Putamen (tissue), 1 donor: ENCODE measurements at regions not wholly inside any gene's neighbourhood (a gene's known extent, or its start where the extent isn't known, plus 50 kb on each side); places are given as distances from the start of the nearest gene placed in this dataset.
"Not testable (repeated sequence)": the region's sequence is repeated elsewhere in the genome, so short reads cannot be mapped to it uniquely, and the experiment has no call there.

Experiments used
- DNase-seq: peaks from one replicate; pipeline ENCODE4 v3.0.0-alpha.2; 2016; ENCODE audit warnings: low spot score

DNA sequence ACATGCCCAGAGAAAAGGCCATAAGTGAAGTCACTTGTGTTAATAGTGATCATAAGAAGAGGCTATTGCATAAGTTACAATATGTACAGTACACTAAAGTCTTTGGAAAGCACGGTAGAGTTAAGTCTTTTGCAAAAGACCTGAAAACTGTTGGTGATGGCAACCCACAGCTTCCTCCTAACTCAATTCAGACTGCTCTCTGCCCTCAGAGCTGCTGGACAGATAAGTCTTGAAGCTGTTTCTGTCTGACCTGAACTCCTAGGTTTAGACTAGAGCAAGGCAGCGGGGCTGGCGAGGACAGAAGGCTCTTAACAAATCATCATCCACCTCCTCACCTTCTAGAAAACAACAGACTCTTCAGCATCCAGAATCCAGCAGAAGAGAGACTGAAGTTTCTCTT, 125.4 kb downstream of the CD24 start:
- DNase-seq, result no peak

DNA sequence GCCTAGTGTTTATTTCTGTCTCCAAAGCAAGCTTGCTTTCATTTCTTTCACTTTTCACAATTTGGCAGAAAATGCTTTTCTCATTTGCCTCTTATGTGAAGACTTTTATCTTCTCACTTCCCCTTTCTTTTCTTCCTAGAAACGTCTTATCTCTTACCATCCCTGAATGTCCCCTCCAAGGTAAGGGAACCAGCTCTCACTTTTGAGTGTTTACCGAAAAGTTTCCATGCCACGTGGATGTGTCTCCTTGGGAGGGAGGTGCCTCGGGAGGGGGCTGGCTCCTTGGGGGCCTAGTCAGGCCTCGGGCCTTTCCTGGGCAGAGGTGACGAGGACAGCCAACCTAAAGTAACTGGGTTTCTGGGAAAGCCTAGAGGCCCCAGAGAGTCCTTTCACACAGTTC, 127.4 kb downstream of the CD24 start:
- DNase-seq, result no peak

DNA sequence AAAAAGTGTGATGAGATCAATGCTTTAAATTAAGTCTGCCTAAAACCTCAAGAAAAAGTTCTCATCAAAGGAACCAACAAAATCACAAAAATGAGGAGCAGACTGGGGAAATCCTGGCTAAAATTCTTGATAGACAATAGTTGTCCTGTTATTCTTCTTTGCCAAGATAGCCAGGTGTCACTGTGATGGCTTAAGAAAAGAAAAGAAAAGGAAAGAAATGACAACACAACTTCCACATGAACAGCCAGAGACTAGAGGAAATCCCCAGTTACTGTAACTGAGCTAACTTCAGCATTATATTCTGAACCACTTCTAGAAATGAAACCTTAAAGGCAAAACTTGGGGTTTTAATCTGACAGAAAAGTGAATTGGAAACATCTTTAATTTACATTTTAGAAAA, 129.6 kb downstream of the CD24 start:
- DNase-seq, result no peak

DNA sequence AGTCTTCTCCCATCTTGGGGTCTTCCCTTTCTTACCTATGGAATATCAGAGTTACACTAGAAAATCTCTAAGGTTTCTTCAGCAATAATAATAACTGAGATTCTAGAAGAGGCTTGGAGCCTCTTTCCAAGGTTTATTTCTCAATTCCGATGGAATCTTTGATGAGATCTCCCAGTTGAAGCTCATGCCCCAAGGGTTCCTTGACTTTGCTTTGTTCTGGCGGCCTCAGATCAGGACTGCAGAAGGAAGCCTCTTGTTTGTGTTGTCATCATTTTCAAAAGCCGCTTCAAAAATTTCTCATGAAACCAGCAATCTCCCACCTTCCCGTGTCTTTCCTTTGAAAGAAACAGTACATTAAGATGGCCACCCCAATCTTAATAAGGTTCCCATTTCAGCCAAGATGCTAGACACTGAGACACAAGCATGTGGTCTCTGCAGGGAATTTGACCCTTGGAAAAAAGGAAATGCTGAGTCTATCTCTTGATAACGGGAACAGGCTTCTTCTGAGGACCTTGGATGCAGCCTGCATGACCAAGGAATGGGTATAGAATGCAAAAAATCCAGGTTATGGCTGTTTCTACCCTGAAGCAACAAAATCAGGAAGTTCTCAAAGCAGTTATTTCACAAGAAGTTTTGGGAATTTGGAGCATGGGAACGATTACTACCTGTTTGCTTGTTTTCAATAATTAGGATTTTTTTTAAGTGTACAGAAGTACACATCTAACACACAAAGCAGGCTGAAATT, 141.6 kb downstream of the CD24 start:
- no peak for DNase-seq

DNA sequence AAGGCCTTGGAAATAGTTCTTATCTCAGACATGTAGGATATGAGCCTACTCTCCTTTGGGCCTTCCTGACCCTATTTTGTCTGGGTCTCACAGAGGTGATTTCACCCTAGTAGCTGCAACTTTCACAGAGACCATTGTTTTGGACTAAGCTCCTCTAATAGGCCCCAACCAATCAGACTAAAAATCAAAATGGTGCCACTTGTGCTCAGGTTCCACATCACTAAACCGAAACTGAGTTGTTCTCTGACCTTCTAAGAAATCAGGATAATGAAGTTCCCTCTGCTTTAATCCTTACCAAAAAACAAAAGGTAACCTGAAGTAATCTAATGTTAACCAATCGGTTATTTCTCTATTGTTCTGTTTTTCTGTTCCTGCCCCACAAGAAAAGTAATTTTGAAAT, 143.6 kb downstream of the CD24 start:
- no peak for DNase-seq

DNA sequence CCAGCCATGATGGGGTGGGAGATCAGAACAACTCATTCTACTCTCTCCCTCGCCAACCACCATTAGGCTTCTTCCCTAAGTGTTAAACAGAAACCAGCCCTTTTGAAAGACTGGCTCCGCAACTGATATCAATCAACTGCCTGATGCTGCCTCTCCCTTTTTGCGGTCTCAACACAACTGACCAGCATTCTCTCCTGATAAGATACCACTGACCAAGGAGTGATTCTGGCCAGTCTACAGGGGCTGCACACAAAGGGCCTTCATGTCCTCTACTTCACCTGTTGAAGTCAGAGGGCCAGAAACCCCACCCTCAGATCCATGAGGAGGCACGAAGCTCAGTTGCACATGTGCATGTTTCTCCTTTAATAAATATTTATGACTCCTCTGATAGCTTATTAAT, 145.1 kb downstream of the CD24 start:
- DNase-seq, result no peak

DNA sequence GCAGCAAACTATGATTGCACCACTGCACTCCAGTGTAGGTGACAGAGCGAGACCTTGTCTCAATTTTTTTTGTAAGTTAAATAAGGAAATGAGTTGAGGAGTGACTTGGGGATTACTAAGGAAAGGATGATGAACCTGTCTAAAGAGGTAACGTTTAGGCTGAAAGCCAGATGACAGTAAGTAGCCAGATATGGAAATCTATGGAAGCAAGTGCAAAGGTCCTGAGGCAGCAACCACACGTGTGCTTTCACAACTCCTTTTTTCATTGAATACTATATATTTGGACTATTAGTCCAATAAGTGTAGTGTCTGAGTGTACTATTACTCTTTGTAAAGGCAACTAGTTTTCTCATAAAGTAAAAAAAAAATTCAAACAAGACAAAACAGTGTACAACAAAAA, 147.4 kb downstream of the CD24 start:
- DNase-seq, result no peak

DNA sequence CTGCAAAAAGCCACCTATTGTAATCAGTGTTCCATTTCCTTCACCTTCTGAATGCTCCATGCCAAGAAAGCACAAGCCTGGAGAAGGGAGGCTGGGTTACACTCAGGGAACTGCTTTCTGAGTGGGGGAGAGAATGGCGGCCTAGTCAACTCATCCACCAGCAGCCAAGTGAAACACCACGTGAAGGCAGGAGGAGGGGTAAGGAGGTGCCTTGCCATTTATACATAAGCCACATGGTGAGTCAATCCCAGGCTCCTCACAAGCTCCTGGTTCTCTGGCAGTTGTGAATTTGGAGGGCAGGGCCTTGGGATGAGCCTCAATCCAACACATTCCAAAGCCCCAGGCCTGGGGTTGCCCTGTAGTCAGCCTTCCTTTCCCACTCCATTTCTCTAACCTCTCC, 149.4 kb downstream of the CD24 start:
- DNase-seq, result no peak

DNA sequence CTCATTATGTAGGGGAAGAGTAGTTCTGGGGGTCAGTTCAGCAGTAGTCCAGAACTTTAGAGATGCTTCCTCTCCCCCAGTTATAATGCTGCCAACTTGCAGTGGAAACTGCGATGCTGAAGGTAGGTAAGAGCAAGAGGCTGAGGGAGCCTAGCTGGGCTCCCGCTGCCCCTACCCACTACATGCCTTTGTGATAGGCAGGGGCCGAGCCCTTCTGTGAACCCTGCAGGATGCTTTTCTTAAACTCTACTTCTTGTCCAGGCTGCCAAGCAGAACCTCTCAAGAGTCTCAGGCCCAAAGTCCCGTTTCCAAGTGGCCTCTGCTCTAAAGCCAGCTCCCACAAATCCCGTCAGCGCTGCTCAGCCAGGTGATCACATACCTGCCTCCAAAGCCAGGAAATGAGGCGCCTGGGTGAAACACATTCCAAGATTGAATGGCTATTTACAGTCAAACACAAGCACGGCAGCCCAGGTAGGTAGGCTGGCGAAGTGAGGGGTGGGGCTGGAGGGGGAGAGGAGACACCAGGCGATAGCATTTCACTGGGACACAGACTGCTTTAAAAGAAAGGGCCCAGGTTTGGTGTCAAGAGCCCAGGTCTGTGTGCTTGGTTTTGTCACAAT, 150.7 kb downstream of the CD24 start:
- no peak for DNase-seq

DNA sequence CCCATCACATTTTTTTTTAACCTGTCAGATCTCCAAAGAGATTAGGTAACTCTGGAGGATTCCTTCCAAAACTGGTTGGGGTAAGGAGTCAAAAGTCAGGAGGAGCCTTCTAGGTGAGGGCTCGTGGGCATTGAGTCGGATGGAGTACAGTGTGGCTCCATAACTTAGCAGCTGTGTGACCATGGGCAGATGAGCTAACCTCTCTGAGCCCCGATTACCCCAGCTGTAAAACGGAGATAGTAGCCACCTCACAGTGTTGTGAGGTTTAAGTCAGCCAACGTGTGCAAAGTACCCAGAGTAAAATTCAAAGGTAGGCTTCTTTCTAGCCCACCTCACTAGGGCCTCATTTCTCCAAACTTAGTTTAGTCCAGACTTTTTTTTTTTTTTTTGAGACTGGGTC, 151.5 kb downstream of the CD24 start:
- DNase-seq, result no peak

DNA sequence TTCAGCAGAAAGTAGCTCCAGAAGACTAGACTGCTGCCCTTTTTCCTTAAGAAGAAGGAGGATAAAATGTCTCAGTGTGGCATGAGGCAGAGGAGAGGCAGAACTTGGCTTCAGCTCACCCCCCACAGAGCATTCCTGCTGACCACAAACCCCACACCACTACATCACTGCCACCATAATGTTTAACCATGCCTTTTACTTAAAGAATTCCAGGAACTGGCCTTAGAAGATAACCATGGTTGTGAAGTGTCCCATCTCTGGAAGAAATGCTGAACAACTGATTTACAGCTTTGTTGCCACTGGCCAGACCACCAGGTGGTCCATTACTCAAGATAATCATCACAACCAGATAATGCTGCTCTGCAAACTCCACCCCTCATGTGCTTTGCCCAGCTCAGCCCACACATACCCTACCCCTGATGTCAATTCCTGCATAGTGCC, 154.1 kb downstream of the CD24 start:
- no peak for DNase-seq

DNA sequence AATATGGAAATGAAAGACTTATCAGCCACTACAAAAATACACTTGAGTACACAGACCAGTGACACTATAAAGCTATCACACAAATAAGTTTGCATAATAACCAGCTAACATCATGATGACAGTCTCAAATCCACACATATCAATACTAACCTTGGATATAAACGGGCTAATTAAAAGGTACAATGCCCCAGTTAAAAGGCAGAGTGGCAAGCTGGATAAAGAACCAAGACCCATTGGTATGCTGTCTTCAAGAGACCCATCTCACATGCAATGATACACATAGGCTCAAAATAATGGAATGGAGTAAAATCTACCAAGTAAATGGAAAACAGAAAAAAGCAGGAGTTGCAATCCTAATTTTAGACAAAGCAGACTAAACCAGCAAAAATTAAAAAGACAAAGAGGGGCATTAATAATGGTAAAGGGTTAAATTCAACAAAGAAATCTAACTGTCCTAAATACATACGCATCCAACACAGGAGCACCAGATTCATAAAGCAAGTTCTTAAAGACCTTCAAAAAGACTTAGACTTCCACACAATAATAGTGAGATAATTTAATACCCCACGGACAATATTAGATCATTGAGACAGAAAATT, 163.3 kb downstream of the CD24 start:
- DNase-seq, result no peak

DNA sequence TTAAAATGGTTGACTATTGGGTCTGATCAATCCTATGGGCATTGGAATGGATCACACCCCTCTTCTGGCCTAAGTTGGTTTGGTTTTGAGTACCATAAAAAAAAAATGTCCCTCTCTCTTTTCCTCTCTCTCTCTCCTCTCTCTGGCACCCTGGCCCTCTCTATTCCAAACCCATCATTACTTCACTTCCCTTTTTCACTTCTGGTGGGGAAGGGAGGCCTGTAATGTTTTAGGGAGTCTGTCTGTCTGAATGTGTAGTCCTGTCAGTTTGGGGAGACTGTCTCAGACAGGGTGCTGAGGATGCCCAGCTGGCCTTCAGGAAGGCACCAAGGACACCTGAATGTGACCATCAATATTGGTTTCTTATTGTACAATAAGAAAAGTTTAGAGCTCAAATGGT, 165.8 kb downstream of the CD24 start:
- no peak for DNase-seq

DNA sequence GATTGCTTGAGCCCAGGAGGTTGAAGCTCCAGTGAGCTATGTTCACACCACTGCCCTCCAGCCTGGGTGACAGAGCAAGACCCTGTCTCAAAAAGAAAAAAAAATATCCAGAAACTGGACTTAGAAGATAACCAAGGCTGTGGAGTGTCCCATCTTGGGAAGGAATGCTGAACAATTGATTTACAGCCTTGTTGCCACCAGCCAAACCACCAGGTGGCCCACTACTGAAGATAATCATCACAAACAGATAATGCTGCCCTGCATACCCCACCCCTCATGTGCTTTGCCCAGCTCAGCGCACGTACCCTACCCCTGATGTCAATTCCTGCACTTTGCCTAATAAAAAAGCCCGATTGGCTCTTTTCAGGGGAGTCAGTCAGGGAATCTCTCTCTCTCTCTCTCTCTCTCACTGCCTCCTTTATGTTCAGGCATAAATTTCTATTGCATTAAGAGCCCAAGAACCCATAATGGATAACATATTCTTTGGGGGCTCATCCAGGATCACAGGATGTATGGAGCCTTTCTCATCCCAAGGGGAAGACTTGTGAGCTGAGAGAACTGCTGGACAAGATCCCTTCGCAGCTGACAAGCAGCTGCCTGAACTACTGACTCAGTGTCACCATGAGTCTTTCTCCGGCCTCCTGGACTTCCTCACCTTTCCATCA, 166.4 kb downstream of the CD24 start:
- DNase-seq, result no peak

DNA sequence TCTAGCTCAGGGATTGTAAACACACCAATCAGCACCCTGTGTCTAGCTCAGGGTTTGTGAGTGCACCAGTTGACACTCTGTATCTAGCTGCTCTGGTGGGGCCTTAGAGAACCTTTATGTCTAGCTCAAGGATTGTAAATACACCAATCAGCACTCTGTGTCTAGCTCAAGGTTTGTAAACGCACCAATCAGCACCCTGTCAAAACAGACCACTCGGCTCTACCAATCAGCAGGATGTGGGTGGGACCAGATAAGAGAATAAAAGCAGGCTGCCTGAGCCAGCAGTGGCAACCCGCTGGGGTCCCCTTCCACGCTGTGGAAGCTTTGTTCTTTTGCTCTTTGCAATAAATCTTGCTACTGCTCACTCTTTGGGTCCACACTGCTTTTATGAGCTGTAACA, 168.3 kb downstream of the CD24 start:
- DNase-seq, result not testable (repeated sequence)

DNA sequence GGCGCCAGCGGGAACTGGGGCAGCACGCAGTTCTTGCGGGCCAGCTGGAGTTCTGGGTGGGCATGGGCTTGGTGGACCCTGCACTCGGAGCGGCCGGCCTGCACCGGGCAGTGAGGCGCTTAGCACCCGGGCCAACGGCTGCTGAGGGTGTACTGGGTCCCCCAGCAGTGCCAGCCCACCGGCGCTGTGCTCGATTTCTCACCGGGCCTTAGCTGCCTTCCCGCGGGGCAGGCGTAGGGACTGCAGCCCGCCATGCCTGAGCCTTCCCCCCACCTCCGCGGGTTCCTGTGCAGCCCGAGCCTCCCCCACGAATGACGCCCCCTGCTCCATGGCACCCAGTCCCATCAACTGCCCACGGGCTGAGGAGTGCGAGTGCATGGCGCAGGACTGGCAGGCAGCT, 168.8 kb downstream of the CD24 start:
- no peak for DNase-seq

DNA sequence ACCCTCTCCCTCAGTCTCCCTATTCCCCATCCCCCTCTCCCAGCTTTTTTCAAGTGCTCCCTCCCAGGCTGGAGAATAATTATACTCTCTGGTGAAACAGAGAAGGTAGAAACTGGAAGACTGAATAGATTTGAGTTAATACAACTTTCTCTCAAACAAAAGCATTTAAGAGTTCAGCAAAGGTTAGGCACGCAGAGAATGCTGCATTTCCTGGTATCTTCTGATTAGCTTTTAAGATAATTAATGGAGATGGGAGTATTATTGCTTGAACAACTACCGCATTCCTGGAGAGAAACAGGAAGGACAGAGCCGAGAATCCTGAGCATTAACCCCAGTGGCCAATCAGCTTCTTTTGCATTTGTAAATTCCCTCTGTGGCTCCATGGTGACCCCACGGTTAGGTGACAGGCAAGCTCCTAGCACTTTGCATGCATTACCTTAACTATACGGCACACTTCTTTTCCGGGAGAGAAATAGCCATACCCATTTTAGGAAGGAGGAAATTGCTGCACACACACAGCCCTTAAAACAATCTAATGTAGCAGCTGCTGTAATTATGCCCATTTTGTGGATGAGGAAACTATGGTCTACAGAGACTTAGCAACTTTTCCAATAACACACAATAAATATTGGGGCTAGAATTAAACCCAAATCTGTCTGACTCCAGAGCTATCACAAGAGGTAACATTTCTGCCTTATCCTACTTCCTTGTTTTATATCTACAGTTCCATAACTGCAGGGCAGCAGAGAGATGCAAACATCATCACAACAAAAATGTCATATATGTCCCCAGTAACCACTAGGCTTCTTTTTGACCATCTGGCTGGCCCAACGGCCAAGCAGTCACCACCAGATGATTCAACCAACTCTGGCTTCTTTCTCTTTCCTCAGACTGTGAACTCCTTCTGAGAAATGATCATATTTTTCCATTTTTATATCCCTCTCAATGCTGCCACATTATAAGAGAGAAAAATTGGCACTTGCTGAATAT, 169.9 kb downstream of the CD24 start:
- DNase-seq, result no peak

DNA sequence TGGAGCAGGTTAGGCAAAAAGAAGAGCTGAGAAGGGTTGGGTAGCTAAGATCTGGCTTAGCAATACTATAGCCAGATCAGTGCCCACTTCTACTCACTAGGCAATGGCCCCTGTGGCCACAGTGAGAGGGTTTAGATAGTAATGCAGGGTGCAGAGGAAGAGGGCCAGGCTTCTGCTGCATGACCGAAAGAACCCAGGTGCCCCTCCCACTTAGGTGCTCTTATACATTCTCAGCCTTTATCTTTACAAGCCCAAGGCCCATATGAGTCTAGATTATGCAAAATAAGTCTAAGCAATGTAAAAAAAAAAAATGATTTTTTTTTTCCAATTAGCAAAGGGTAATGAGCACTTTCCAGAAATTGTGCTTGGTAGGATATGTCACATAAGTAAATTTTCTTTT, 171.3 kb downstream of the CD24 start:
- no peak for DNase-seq

DNA sequence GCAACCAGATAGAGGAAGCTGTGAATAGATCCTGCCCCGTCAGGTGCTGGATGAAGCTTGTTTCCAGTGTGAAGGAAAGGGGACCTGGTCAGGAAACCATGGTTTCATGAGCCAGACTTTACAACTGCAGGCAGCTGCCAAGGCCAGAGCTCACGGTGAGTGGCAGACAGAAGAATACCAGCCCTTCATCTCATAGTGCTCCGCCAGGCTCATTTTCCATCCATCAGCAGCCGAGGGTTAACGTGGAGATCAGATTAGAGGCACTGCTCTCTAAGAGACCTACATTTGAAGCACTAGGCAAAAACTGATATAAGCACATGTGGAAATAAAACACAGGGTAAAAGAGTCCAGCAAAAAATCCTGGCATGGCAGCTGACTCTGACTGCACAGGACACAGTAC, 172.4 kb downstream of the CD24 start:
- DNase-seq, result no peak

DNA sequence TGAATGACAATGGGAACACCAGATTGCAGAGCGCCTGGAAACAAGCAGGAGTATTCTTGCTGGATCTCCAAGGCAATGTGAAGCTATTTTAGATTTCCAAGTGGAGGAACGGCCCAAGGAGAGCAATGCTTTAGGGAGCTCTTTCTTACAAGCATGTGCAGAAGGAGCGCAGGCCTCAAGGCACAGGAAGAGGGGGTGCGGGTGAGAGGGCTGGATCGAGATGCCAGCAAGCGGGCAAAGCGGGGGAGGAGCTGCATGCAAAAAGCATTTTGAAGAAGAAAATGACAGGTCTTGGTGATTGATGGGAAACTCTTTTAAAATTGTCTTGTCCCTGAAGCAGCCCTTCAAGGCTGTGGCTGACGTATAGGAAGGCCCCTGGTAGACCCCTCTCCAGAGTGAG, 171.9 kb downstream of the QRSL1 start:
- DNase-seq, result no peak

DNA sequence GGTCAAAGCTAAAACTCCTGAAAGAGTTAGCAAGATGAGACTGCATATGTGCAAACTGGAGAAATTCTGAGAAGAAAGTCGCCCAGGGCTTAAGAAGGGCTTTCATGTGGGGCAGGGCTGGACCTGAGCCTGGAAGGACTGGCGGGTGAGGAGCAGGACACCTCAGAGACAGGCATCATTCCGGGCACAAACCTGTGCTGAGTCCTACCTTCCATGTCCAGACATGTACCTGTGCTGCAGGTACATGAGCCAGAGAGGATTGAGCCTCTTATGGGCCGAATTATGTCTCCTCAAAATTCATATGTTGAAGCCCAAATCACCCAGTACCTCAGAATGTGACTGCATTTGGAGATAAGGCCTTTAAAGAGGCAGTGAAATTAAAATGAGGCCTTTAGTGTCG, 171.0 kb downstream of the QRSL1 start:
- DNase-seq, result no peak
